Central memory CD8-positive, alpha-beta T cell (primary cell): ENCODE measurements at regions not wholly inside any gene's neighbourhood (a gene's known extent, or its start where the extent isn't known, plus 50 kb on each side); places are given as distances from the start of the nearest gene placed in this dataset.

ENCODE experiments used
- ATAC-seq: fragments of 150-1000 bp; cut with Tn5 transposase; replicated peaks from 2 replicates; pipeline ENCODE4 v1.10.0; 2022; ENCODE audit warnings: mild to moderate bottlenecking, moderate FRiP score, moderate number of reproducible peaks; ENCODE audit not compliant: poor library complexity, severe bottlenecking; ENCODE audit errors: extremely low read depth
- DNase-seq, 2 donors: peaks; one replicate each; pipeline ENCODE4 v3.0.0; 2021; ENCODE audit warnings: low spot score in 2 of 2
- H3K27ac Mint-ChIP-seq: one replicate; pipeline ENCODE4 v1.8.0; 2022; ENCODE audit warnings: low read depth, mild to moderate bottlenecking, moderate library complexity, mixed read lengths
- H3K27me3 Mint-ChIP-seq: one replicate; pipeline ENCODE4 v1.8.0; 2022; ENCODE audit warnings: mixed read lengths
- H3K36me3 Mint-ChIP-seq: one replicate; pipeline ENCODE4 v1.8.0; 2022; ENCODE audit warnings: mild to moderate bottlenecking, moderate library complexity, mixed read lengths; ENCODE audit not compliant: insufficient read depth
- H3K4me1 Mint-ChIP-seq: one replicate; pipeline ENCODE4 v1.8.0; 2022; ENCODE audit warnings: mixed read lengths
- H3K4me3 Mint-ChIP-seq: one replicate; pipeline ENCODE4 v1.8.0; 2022; ENCODE audit warnings: mild to moderate bottlenecking, moderate library complexity, mixed read lengths
- H3K9me3 Mint-ChIP-seq: one replicate; pipeline ENCODE4 v1.8.0; 2022; ENCODE audit warnings: mixed read lengths

- H3K27ac Mint-ChIP-seq: no peak overlapping the region
- H3K36me3 Mint-ChIP-seq: no peaks in the 10 kb centered on the region
- H3K4me3 Mint-ChIP-seq: no peak overlapping the region
- H3K4me1 Mint-ChIP-seq: no peaks in the 10 kb centered on the region
- no peaks in the 10 kb centered on the region for H3K9me3 Mint-ChIP-seq
- DNase-seq: no peak
- ATAC-seq: no peak
- peaks cover 17% of the 10 kb centered on the region for H3K27me3 Mint-ChIP-seq
These were observed 352.8 kb downstream of the SPRY1 start for GRCh38 chr4:123749383-123749782.

- Mint-ChIP-seq H3K27me3 (peaks cover 17% of the 10 kb centered on the region), H3K4me3 (no peak overlapping the region), H3K4me1 (no peaks in the 10 kb centered on the region), H3K9me3 (no peaks in the 10 kb centered on the region), H3K27ac (no peak overlapping the region), H3K36me3 (no peaks in the 10 kb centered on the region)
- DNase-seq: no peak
- no peak for ATAC-seq
These were observed 353.4 kb downstream of the SPRY1 start for GRCh38 chr4:123750044-123750443.

GRCh38 chr4:123755655-123756054 lies 359.1 kb downstream of the SPRY1 start:
- H3K4me3 Mint-ChIP-seq: no peak overlapping the region
- no peak for DNase-seq
- no peaks in the 10 kb centered on the region for H3K9me3 Mint-ChIP-seq
- no peaks in the 10 kb centered on the region for H3K4me1 Mint-ChIP-seq
- no peak overlapping the region for H3K27ac Mint-ChIP-seq
- H3K27me3 Mint-ChIP-seq: no peaks in the 10 kb centered on the region
- H3K36me3 Mint-ChIP-seq: no peaks in the 10 kb centered on the region
- ATAC-seq: no peak

- ATAC-seq (no peak), DNase-seq (no peak)
- Mint-ChIP-seq H3K27me3 (no peaks in the 10 kb centered on the region), H3K4me3 (no peak overlapping the region), H3K36me3 (no peaks in the 10 kb centered on the region), H3K9me3 (no peaks in the 10 kb centered on the region), H3K27ac (no peak overlapping the region), H3K4me1 (no peaks in the 10 kb centered on the region)
These were observed 371.2 kb downstream of the SPRY1 start for GRCh38 chr4:123767806-123768205.

GRCh38 chr4:123770884-123771283 lies 374.3 kb downstream of the SPRY1 start:
- H3K27me3 Mint-ChIP-seq: no peaks in the 10 kb centered on the region
- no peak overlapping the region for H3K4me3 Mint-ChIP-seq
- DNase-seq (no peak), ATAC-seq (no peak)
- no peak overlapping the region for H3K27ac Mint-ChIP-seq
- H3K4me1 Mint-ChIP-seq: no peaks in the 10 kb centered on the region
- no peaks in the 10 kb centered on the region for H3K36me3 Mint-ChIP-seq
- no peaks in the 10 kb centered on the region for H3K9me3 Mint-ChIP-seq

- H3K4me3 Mint-ChIP-seq: no peak overlapping the region
- H3K4me1 Mint-ChIP-seq: no peaks in the 10 kb centered on the region
- DNase-seq (no peak), ATAC-seq (no peak)
- no peaks in the 10 kb centered on the region for H3K27me3 Mint-ChIP-seq
- H3K9me3 Mint-ChIP-seq: peaks cover 6% of the 10 kb centered on the region
- H3K36me3 Mint-ChIP-seq: peaks cover 2% of the 10 kb centered on the region
- no peak overlapping the region for H3K27ac Mint-ChIP-seq
These were observed 379.7 kb downstream of the SPRY1 start for GRCh38 chr4:123776267-123776666.

GRCh38 chr4:123777373-123777772 lies 380.8 kb downstream of the SPRY1 start:
- Mint-ChIP-seq H3K9me3 (peaks cover 6% of the 10 kb centered on the region), H3K4me3 (no peak overlapping the region), H3K27ac (no peak overlapping the region), H3K4me1 (no peaks in the 10 kb centered on the region), H3K36me3 (peaks cover 2% of the 10 kb centered on the region), H3K27me3 (no peaks in the 10 kb centered on the region)
- DNase-seq (no peak), ATAC-seq (no peak)

GRCh38 chr4:123783151-123783790 lies 386.7 kb downstream of the SPRY1 start:
- peaks cover 2% of the 10 kb centered on the region for H3K36me3 Mint-ChIP-seq
- DNase-seq (no peak), ATAC-seq (no peak)
- H3K4me3 Mint-ChIP-seq: no peak overlapping the region
- no peaks in the 10 kb centered on the region for H3K4me1 Mint-ChIP-seq
- no peak overlapping the region for H3K27ac Mint-ChIP-seq
- H3K9me3 Mint-ChIP-seq: no peaks in the 10 kb centered on the region
- no peaks in the 10 kb centered on the region for H3K27me3 Mint-ChIP-seq

GRCh38 chr4:123783921-123784320 lies 387.3 kb downstream of the SPRY1 start:
- Mint-ChIP-seq H3K36me3 (no peaks in the 10 kb centered on the region), H3K9me3 (no peaks in the 10 kb centered on the region), H3K27ac (no peak overlapping the region), H3K4me1 (no peaks in the 10 kb centered on the region), H3K27me3 (no peaks in the 10 kb centered on the region), H3K4me3 (no peak overlapping the region)
- DNase-seq (no peak), ATAC-seq (no peak)

GRCh38 chr4:123784626-123785025 lies 388.0 kb downstream of the SPRY1 start:
- DNase-seq: no peak
- Mint-ChIP-seq H3K27ac (no peak overlapping the region), H3K4me3 (no peak overlapping the region), H3K9me3 (no peaks in the 10 kb centered on the region), H3K36me3 (no peaks in the 10 kb centered on the region), H3K4me1 (no peaks in the 10 kb centered on the region), H3K27me3 (no peaks in the 10 kb centered on the region)
- ATAC-seq: no peak

- DNase-seq: no peak
- H3K9me3 Mint-ChIP-seq: no peaks in the 10 kb centered on the region
- no peaks in the 10 kb centered on the region for H3K27me3 Mint-ChIP-seq
- no peak for ATAC-seq
- H3K27ac Mint-ChIP-seq: no peak overlapping the region
- H3K36me3 Mint-ChIP-seq: no peaks in the 10 kb centered on the region
- H3K4me1 Mint-ChIP-seq: no peaks in the 10 kb centered on the region
- H3K4me3 Mint-ChIP-seq: no peak overlapping the region
These were observed 388.9 kb downstream of the SPRY1 start for GRCh38 chr4:123785538-123785937.

GRCh38 chr4:123786163-123786915 lies 389.7 kb downstream of the SPRY1 start:
- ATAC-seq: no peak
- H3K27me3 Mint-ChIP-seq: no peaks in the 10 kb centered on the region
- H3K27ac Mint-ChIP-seq: no peak overlapping the region

GRCh38 chr4:123786920-123787319 lies 390.3 kb downstream of the SPRY1 start:
- DNase-seq (no peak), ATAC-seq (no peak)
- no peaks in the 10 kb centered on the region for H3K36me3 Mint-ChIP-seq
- H3K27me3 Mint-ChIP-seq: no peaks in the 10 kb centered on the region
- no peak overlapping the region for H3K4me3 Mint-ChIP-seq
- H3K9me3 Mint-ChIP-seq: no peaks in the 10 kb centered on the region
- H3K27ac Mint-ChIP-seq: no peak overlapping the region
- H3K4me1 Mint-ChIP-seq: no peaks in the 10 kb centered on the region

More at GRCh38 chr4:123786163-123786915, 389.7 kb downstream of the SPRY1 start:
- no peaks in the 10 kb centered on the region for H3K36me3 Mint-ChIP-seq
- H3K4me1 Mint-ChIP-seq: no peaks in the 10 kb centered on the region
- H3K9me3 Mint-ChIP-seq: no peaks in the 10 kb centered on the region
- no peak overlapping the region for H3K4me3 Mint-ChIP-seq
- DNase-seq: no peak
